ENCODE measurements at regions not wholly inside any gene's neighbourhood (a gene's known extent, or its start where the extent isn't known, plus 50 kb on each side); places are given as distances from the start of the nearest gene placed in this dataset.

DNA sequence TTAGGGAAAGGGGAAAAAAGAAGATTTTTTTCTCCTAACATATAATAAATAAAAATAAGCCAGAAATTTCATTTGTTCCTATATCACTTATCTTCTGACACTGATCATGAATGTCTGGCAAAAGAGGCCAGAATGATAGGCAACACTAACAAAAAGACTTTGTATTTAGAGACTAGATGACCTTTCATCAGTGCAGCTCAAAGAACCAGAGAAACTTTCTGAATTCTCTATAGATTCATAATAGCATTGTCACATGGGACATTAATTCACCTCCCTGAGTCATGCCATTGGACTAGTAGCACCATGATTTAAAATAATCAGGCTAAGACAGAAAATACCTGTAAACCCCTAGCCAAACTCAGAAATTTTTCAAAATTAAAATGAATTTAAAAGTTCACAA, 95.4 kb upstream of the CCDC28A start:
- no peak overlapping the region for H3K18ac ChIP-seq (ENCODE audit: extremely low read depth, low read length)
- H3K23ac ChIP-seq (ENCODE audit: insufficient read length) = no peak overlapping the region
- peaks cover 6% of the 10 kb centered on the region; the same call in 1 of the 2 replicates for H3K79me1 ChIP-seq (ENCODE audit: low read depth, low read length)
- H4K5ac ChIP-seq (ENCODE audit: insufficient read length, low read depth, low read length) = no peak overlapping the region
- H3K23me2 ChIP-seq (ENCODE audit: low read depth, low read length) = no peaks in the 10 kb centered on the region
- no peak overlapping the region for H3K9ac ChIP-seq (replicated peaks in 1 of 4; ENCODE audit: extremely low read depth in 1 of 4, low read depth in 3 of 4, low read length in 3 of 4)
- H2BK20ac ChIP-seq (ENCODE audit: low read length) = no peak overlapping the region
- H4K20me1 ChIP-seq (replicated peaks in 1 of 2; ENCODE audit: control insufficient read depth in 1 of 2, insufficient read depth in 2 of 2, low read length in 2 of 2) = no peaks in the 10 kb centered on the region
- no peak overlapping the region for H2BK15ac ChIP-seq (ENCODE audit: low read length)
- H2AFZ ChIP-seq (ENCODE audit: low read length) = no peak overlapping the region
- no peak overlapping the region for H2BK12ac ChIP-seq (ENCODE audit: low read depth, low read length)
- ChIA-PET POLR2A (ENCODE audit: partially characterized antibody) (interaction anchor here (0.5 to 2.0 kb wide), 2 partner anchors 11 to 13 kb away, joined by 4 to 5 read pairs; no protein-coding TSS in a partner anchor), CTCF (ENCODE audit: partially characterized antibody) (interaction anchor here (0.6 kb wide), 1 partner anchor 11 kb away, joined by 3 read pairs; no protein-coding TSS in a partner anchor)
- no peak overlapping the region for H3K4ac ChIP-seq (replicated peaks; ENCODE audit: insufficient read length, low read depth, low read length)
- H3K14ac ChIP-seq (ENCODE audit: insufficient read length) = no peak overlapping the region
- no peak overlapping the region for H4K8ac ChIP-seq (ENCODE audit: extremely low read depth, insufficient read depth, low read length)
- H3K27ac ChIP-seq (ENCODE audit: low read depth, low read length) = no peak overlapping the region
- peaks cover 0 to 6% (median 1%) of the 10 kb centered on the region in 4 experiments; a peak in 3 of 7 replicates for H3K4me1 ChIP-seq (replicated peaks in 1 of 4; ENCODE audit: control insufficient read depth in 3 of 4, insufficient read depth in 4 of 4, low read length in 3 of 4)
- no peak overlapping the region for H4K91ac ChIP-seq (replicated peaks; ENCODE audit: insufficient read length, low read length)
- H3K79me2 ChIP-seq (ENCODE audit: control insufficient read depth in 1 of 2, insufficient read depth in 2 of 2, low read length in 2 of 2) = peaks cover 4 to 71% of the 10 kb centered on the region in 2 experiments
- DNase-seq (ENCODE audit: low read depth in 1 of 2, low spot score in 2 of 2) = no peak
- no peak overlapping the region for H3K4me2 ChIP-seq (ENCODE audit: insufficient read depth in 1 of 2, low read depth in 2 of 2, low read length in 2 of 2)
- H3K27me3 ChIP-seq (replicated peaks in 1 of 4; ENCODE audit: control insufficient read depth in 3 of 4, extremely low read depth in 1 of 4, insufficient read depth in 3 of 4, low read length in 3 of 4) = no peaks in the 10 kb centered on the region
- H2BK5ac ChIP-seq (ENCODE audit: low read depth, low read length) = no peak overlapping the region
- no peaks in the 10 kb centered on the region for H3K36me3 ChIP-seq (ENCODE audit: control insufficient read depth in 2 of 4, insufficient read depth in 4 of 4, low read length in 3 of 4)
- no peaks in the 10 kb centered on the region for H3K9me3 ChIP-seq (ENCODE audit: insufficient read depth in 2 of 2, low read depth in 1 of 2, low read length in 1 of 2)
- no peak overlapping the region for H2AK5ac ChIP-seq (ENCODE audit: low read depth, low read length)
- no peak for FAIRE-seq
- no peak overlapping the region for H3K4me3 ChIP-seq (ENCODE audit: extremely low read depth in 1 of 4, insufficient read depth in 2 of 4, low read depth in 3 of 4, low read length in 4 of 4)
- H3K56ac ChIP-seq (replicated peaks; ENCODE audit: insufficient read length, low read depth, low read length) = no peak overlapping the region
- no peak overlapping the region for H2BK120ac ChIP-seq (replicated peaks; ENCODE audit: low read depth, low read length)
- TF ChIP-seq BCL11A (IDR thresholded peaks at IDR 0.05; ENCODE audit: low read depth in 2 of 2, low read length in 2 of 2) (no peak), GABPA (IDR thresholded peaks at IDR 0.05; ENCODE audit: borderline replicate concordance, insufficient read depth, low read length) (no peak)
